H1 (cell line): ENCODE measurements at regions not wholly inside any gene's neighbourhood (a gene's known extent, or its start where the extent isn't known, plus 50 kb on each side); places are given as distances from the start of the nearest gene placed in this dataset.

Experiments used
- CTCF ChIA-PET: fragments of 300-600 bp; sonication (Branson Sonifier 250); formaldehyde crosslinking; loops from one replicate; lab custom pipeline; 2021; ENCODE audit not compliant: partially characterized antibody; lab: Charles Lee
- POLR2A ChIA-PET: fragments of 300-600 bp; sonication (Branson Sonifier 250); formaldehyde crosslinking; loops from one replicate; lab custom pipeline; 2021; ENCODE audit warnings: inconsistent platforms; ENCODE audit not compliant: partially characterized antibody; lab: Charles Lee
- DNase-seq, 2 experiments: peaks; one replicate each; pipeline versions ENCODE4 v3.0.0 to v3.0.0-alpha.2; 2010 to 2022; ENCODE audit warnings: low spot score in 2 of 2, low read depth in 1 of 2, mixed read lengths in 1 of 2
- FAIRE-seq: peaks from 2 replicates; lab custom pipeline; 2011; peaks lifted over from hg19 to GRCh38; lab: Jason Lieb, UNC
- H2AFZ ChIP-seq: 2 replicates; pipeline ENCODE4 v1.8.1; 2012; ENCODE audit warnings: low read length, inconsistent platforms
- H2AK5ac ChIP-seq: 2 replicates; pipeline ENCODE4 v1.6.1; 2013; ENCODE audit warnings: low read depth, low read length
- H2BK120ac ChIP-seq: replicated peaks from 2 replicates; pipeline ENCODE3; 2013; ENCODE audit warnings: low read depth, low read length, inconsistent platforms
- H2BK12ac ChIP-seq: 2 replicates; pipeline ENCODE4 v1.6.1; 2013; ENCODE audit warnings: low read depth, low read length
- H2BK15ac ChIP-seq: 2 replicates; pipeline ENCODE4 v1.6.1; 2013; ENCODE audit warnings: low read length
- H2BK20ac ChIP-seq: 2 replicates; pipeline ENCODE4 v1.6.1; 2013; ENCODE audit warnings: low read length
- H2BK5ac ChIP-seq: 2 replicates; pipeline ENCODE4 v1.6.1; 2013; ENCODE audit warnings: low read depth, low read length
- H3K14ac ChIP-seq: 2 replicates; pipeline ENCODE4 v1.6.1; 2013; ENCODE audit warnings: inconsistent platforms; ENCODE audit not compliant: insufficient read length
- H3K18ac ChIP-seq: 2 replicates; pipeline ENCODE4 v1.6.1; 2013; ENCODE audit warnings: low read length; ENCODE audit errors: extremely low read depth
- H3K23ac ChIP-seq: 2 replicates; pipeline ENCODE4 v1.6.1; 2013; ENCODE audit warnings: inconsistent platforms; ENCODE audit not compliant: insufficient read length
- H3K23me2 ChIP-seq: 2 replicates; pipeline ENCODE4 v1.6.1; 2013; ENCODE audit warnings: low read depth, low read length
- H3K27ac ChIP-seq: 2 replicates; pipeline ENCODE4 v1.6.1; 2011; ENCODE audit warnings: low read depth, low read length, inconsistent platforms
- H3K27me3 ChIP-seq, 4 experiments: replicated peaks in 1 of 4; 1 replicate in 1 of 4; 2 replicates in 3 of 4; pipeline versions ENCODE4 v1.6.1 to v1.8.1; 2011 to 2013; ENCODE audit warnings: low read length in 3 of 4, mild to moderate bottlenecking in 3 of 4, inconsistent platforms in 2 of 4, mixed read lengths in 2 of 4, moderate library complexity in 1 of 4; ENCODE audit not compliant: control insufficient read depth in 3 of 4, insufficient read depth in 3 of 4; ENCODE audit errors: extremely low read depth in 1 of 4
- H3K36me3 ChIP-seq, 4 experiments: 2 replicates each; pipeline versions ENCODE4 v1.6.1 to v1.8.1; 2011 to 2013; ENCODE audit warnings: mild to moderate bottlenecking in 4 of 4, low read length in 3 of 4, moderate library complexity in 2 of 4, control low read depth in 1 of 4, inconsistent platforms in 1 of 4; ENCODE audit not compliant: insufficient read depth in 4 of 4, control insufficient read depth in 2 of 4
- H3K4ac ChIP-seq: replicated peaks from 2 replicates; pipeline ENCODE3; 2013; ENCODE audit warnings: low read length, low read depth, mixed read lengths, inconsistent platforms; ENCODE audit not compliant: insufficient read length
- H3K4me1 ChIP-seq, 4 experiments: replicated peaks in 1 of 4; 1 replicate in 1 of 4; 2 replicates in 3 of 4; pipeline versions ENCODE4 v1.6.1 to v1.8.1; 2011 to 2013; ENCODE audit warnings: low read length in 3 of 4, inconsistent platforms in 2 of 4, mixed read lengths in 1 of 4; ENCODE audit not compliant: insufficient read depth in 4 of 4, control insufficient read depth in 3 of 4
- H3K4me2 ChIP-seq, 2 experiments: 2 replicates each; pipeline versions ENCODE4 v1.6.1 to v1.8.1; 2011 to 2013; ENCODE audit warnings: low read depth in 2 of 2, low read length in 2 of 2, control low read depth in 1 of 2, inconsistent platforms in 1 of 2, mild to moderate bottlenecking in 1 of 2; ENCODE audit not compliant: insufficient read depth in 1 of 2
- H3K4me3 ChIP-seq, 4 experiments: fragments of 200-600, 300-600 bp in 1 of 4; sonication (generic), shearing (Covaris generic), sonication (Bioruptor Twin) in 1 of 4; 2 replicates each; pipeline versions ENCODE4 v1.5.1 to v1.8.1; 2011 to 2016; ENCODE audit warnings: low read length in 4 of 4, low read depth in 3 of 4, control low read depth in 2 of 4, inconsistent platforms in 2 of 4, mild to moderate bottlenecking in 2 of 4, mixed read lengths in 1 of 4, moderate library complexity in 1 of 4; ENCODE audit not compliant: insufficient read depth in 2 of 4; ENCODE audit errors: extremely low read depth in 1 of 4
- H3K56ac ChIP-seq: replicated peaks from 2 replicates; pipeline ENCODE3; 2013; ENCODE audit warnings: low read depth, mild to moderate bottlenecking, mixed read lengths, low read length, inconsistent platforms; ENCODE audit not compliant: insufficient read length
- H3K79me1 ChIP-seq: 2 replicates; pipeline ENCODE4 v1.6.1; 2013; ENCODE audit warnings: low read depth, low read length, control low read depth
- H3K79me2 ChIP-seq, 2 experiments: 2 replicates each; pipeline versions ENCODE4 v1.6.1 to v1.8.1; 2012 to 2013; ENCODE audit warnings: low read length in 2 of 2, mild to moderate bottlenecking in 2 of 2, inconsistent platforms in 1 of 2; ENCODE audit not compliant: insufficient read depth in 2 of 2, control insufficient read depth in 1 of 2
- H3K9ac ChIP-seq, 4 experiments: replicated peaks in 1 of 4; 1 replicate in 1 of 4; 2 replicates in 3 of 4; pipeline versions ENCODE4 v1.6.1 to v1.8.1; 2011 to 2013; ENCODE audit warnings: low read depth in 3 of 4, low read length in 3 of 4, control low read depth in 2 of 4, mild to moderate bottlenecking in 2 of 4, moderate library complexity in 2 of 4, inconsistent platforms in 1 of 4; ENCODE audit errors: extremely low read depth in 1 of 4
- H3K9me3 ChIP-seq, 2 experiments: 2 replicates each; pipeline versions ENCODE4 v1.6.1 to v1.8.1; 2012 to 2013; ENCODE audit warnings: mild to moderate bottlenecking in 2 of 2, moderate library complexity in 2 of 2, control low read depth in 1 of 2, inconsistent platforms in 1 of 2, low read depth in 1 of 2, low read length in 1 of 2, mixed read lengths in 1 of 2; ENCODE audit not compliant: insufficient read depth in 2 of 2
- H4K20me1 ChIP-seq, 2 experiments: replicated peaks in 1 of 2; 2 replicates each; pipeline versions ENCODE3 to v1.8.1; 2011 to 2013; ENCODE audit warnings: inconsistent platforms in 2 of 2, low read length in 2 of 2, mild to moderate bottlenecking in 1 of 2; ENCODE audit not compliant: insufficient read depth in 2 of 2, control insufficient read depth in 1 of 2
- H4K5ac ChIP-seq: 2 replicates; pipeline ENCODE4 v1.6.1; 2013; ENCODE audit warnings: low read length, low read depth, mixed read lengths, inconsistent platforms; ENCODE audit not compliant: insufficient read length
- H4K8ac ChIP-seq: 2 replicates; pipeline ENCODE4 v1.8.0; 2013; ENCODE audit warnings: mild to moderate bottlenecking, moderate library complexity, low read length, inconsistent platforms; ENCODE audit not compliant: insufficient read depth; ENCODE audit errors: extremely low read depth
- H4K91ac ChIP-seq: replicated peaks from 2 replicates; pipeline ENCODE3; 2013; ENCODE audit warnings: low read length, mixed read lengths, inconsistent platforms; ENCODE audit not compliant: insufficient read length
- GABPA ChIP-seq: IDR thresholded peaks from 2 replicates; pipeline ENCODE4 v1.6.1; 2011; ENCODE audit warnings: mild to moderate bottlenecking, low read length, moderate library complexity, borderline replicate concordance; ENCODE audit not compliant: insufficient read depth
- ZNF274 ChIP-seq: IDR thresholded peaks from 2 replicates; pipeline ENCODE4 v1.7.0; 2012; ENCODE audit warnings: low read length, borderline replicate concordance; ENCODE audit errors: extremely low read depth
- WGBS, 2 experiments: shearing (Covaris generic) in 1 of 2; methylation state at CpG; one replicate each; pipeline versions ENCODE4 v1.1.6 to v1.1.7; 2013 to 2015; ENCODE audit warnings: low lambda C conversion rate in 2 of 2, mixed read lengths in 2 of 2, inconsistent platforms in 1 of 2, low coverage in 1 of 2, missing lambda C conversion rate in 1 of 2; ENCODE audit not compliant: insufficient replicate concordance in 2 of 2, insufficient coverage in 1 of 2, insufficient read length in 1 of 2; ENCODE audit errors: extremely low coverage in 1 of 2, missing lambda C conversion rate in 1 of 2; 5-methylcytosine and 5-hydroxymethylcytosine counted together

DNA sequence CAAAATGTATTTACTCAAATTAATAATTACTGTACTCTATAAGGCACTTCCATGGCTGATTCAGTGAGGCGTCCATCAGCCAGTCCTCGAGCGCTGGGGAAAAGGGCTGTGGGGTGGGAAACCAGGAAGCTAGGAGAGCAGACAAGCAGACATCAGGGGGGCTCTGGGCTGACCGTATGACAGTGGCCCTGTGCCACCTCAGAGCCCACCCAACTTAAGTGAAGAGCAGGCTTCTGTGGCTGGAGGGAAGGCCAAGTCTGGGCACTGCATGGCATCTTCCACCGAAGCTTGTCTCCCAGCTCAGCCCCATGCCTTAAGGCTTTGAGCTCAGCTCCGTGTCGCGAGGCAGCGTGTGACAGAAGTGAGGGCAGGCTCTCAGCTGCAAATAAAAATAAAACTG is 464.5 kb upstream of the ZMIZ1 start:
- no peak overlapping the region for H2BK120ac ChIP-seq
- no peaks in the 10 kb centered on the region for H4K20me1 ChIP-seq
- no peak overlapping the region for H2AFZ ChIP-seq
- H2BK12ac ChIP-seq: no peak overlapping the region
- no peak overlapping the region for H3K18ac ChIP-seq
- H2AK5ac ChIP-seq: no peak overlapping the region
- no peak overlapping the region for H3K23ac ChIP-seq
- H3K14ac ChIP-seq: no peak overlapping the region
- H4K8ac ChIP-seq: no peak overlapping the region
- no peak overlapping the region for H2BK5ac ChIP-seq
- H3K4ac ChIP-seq: no peak overlapping the region
- no peak overlapping the region for H4K91ac ChIP-seq
- no peak overlapping the region for H2BK15ac ChIP-seq
- ChIA-PET POLR2A (no interaction called here), CTCF (interaction anchor here (1.2 to 1.5 kb wide), 2 partner anchors 29 to 40 kb away, joined by 3 read pairs; no protein-coding TSS in a partner anchor)
- no peak overlapping the region for H3K27ac ChIP-seq
- no peak overlapping the region for H3K9ac ChIP-seq
- no peaks in the 10 kb centered on the region; the same call in 1 of the 2 replicates for H3K79me1 ChIP-seq
- TF ChIP-seq GABPA (no peak), ZNF274 (no peak)
- H2BK20ac ChIP-seq: no peak overlapping the region
- no peaks in the 10 kb centered on the region for H3K9me3 ChIP-seq
- H3K4me3 ChIP-seq: no peak overlapping the region
- H3K79me2 ChIP-seq: no peaks in the 10 kb centered on the region
- H3K4me1 ChIP-seq: no peaks in the 10 kb centered on the region
- no peaks in the 10 kb centered on the region for H3K23me2 ChIP-seq
- DNase-seq (no peak), FAIRE-seq (no peak)
- no peak overlapping the region for H3K4me2 ChIP-seq
- H3K56ac ChIP-seq: no peak overlapping the region
- no peak overlapping the region for H4K5ac ChIP-seq
- H3K36me3 ChIP-seq: no peaks in the 10 kb centered on the region
- 94% methylated on average over 9 of the region's 9 CpGs; no CpG with 5 or more reads in 1 of the 2 experiments for WGBS, 2 experiments
- no peaks in the 10 kb centered on the region for H3K27me3 ChIP-seq
